Progenitor cell of endocrine pancreas (in vitro differentiated cells): ENCODE measurements at regions not wholly inside any gene's neighbourhood (a gene's known extent, or its start where the extent isn't known, plus 50 kb on each side); places are given as distances from the start of the nearest gene placed in this dataset.
"Not testable (repeated sequence)": the region's sequence is repeated elsewhere in the genome, so short reads cannot be mapped to it uniquely, and the experiment has no call there.

ENCODE experiments used
- DNase-seq: peaks from one replicate; pipeline ENCODE4 v3.0.0; 2021; ENCODE audit warnings: low spot score; ENCODE audit not compliant: unreplicated experiment
- H3K27ac Mint-ChIP-seq: 2 replicates; pipeline ENCODE4 v1.8.0; 2021; ENCODE audit warnings: mild to moderate bottlenecking, moderate library complexity, mixed read lengths
- H3K27me3 Mint-ChIP-seq: 2 replicates; pipeline ENCODE4 v1.8.0; 2021; ENCODE audit warnings: mixed read lengths
- H3K36me3 Mint-ChIP-seq: 2 replicates; pipeline ENCODE4 v1.8.0; 2022; ENCODE audit warnings: mixed read lengths; ENCODE audit not compliant: insufficient read depth
- H3K4me1 Mint-ChIP-seq: 2 replicates; pipeline ENCODE4 v1.8.0; 2021; ENCODE audit warnings: low read depth, mixed read lengths
- H3K4me3 Mint-ChIP-seq: 2 replicates; pipeline ENCODE4 v1.8.0; 2021; ENCODE audit warnings: low read depth, mild to moderate bottlenecking, moderate library complexity, mixed read lengths
- H3K9me3 Mint-ChIP-seq: 2 replicates; pipeline ENCODE4 v1.8.0; 2021; ENCODE audit warnings: low read depth, mixed read lengths
- CTCF ChIP-seq: fragments of 200-600 bp; sonication (generic); IDR thresholded peaks from one replicate; pipeline ENCODE4 v1.5.0; 2021; ENCODE audit warnings: antibody characterized with exemption, mild to moderate bottlenecking; ENCODE audit not compliant: unreplicated experiment

GRCh38 chrX:9293051-9293496, 171.8 kb upstream of the TBL1X start:
- H3K9me3 Mint-ChIP-seq: peaks cover 11% of the 10 kb centered on the region
- no peaks in the 10 kb centered on the region for H3K36me3 Mint-ChIP-seq
- no peak overlapping the region for H3K27ac Mint-ChIP-seq
- peaks cover 15% of the 10 kb centered on the region for H3K27me3 Mint-ChIP-seq
- DNase-seq: no peak
- H3K4me1 Mint-ChIP-seq: peaks cover 8% of the 10 kb centered on the region
- TF ChIP-seq CTCF: no peak
- H3K4me3 Mint-ChIP-seq: no peak overlapping the region

- peaks cover 15% of the 10 kb centered on the region for H3K9me3 Mint-ChIP-seq
- H3K27me3 Mint-ChIP-seq: peaks cover 15% of the 10 kb centered on the region
- H3K27ac Mint-ChIP-seq: no peak overlapping the region
- H3K4me3 Mint-ChIP-seq: no peak overlapping the region
- DNase-seq: no peak
- H3K36me3 Mint-ChIP-seq: no peaks in the 10 kb centered on the region
- peaks cover 8% of the 10 kb centered on the region for H3K4me1 Mint-ChIP-seq
- no peak for TF ChIP-seq CTCF
Measured at GRCh38 chrX:9293903-9294302, 171.0 kb upstream of the TBL1X start.

- Mint-ChIP-seq H3K27ac (no peak overlapping the region), H3K4me1 (peaks cover 8% of the 10 kb centered on the region), H3K27me3 (peaks cover 15% of the 10 kb centered on the region), H3K4me3 (no peak overlapping the region), H3K9me3 (peaks cover 13% of the 10 kb centered on the region), H3K36me3 (no peaks in the 10 kb centered on the region)
- TF ChIP-seq CTCF: no peak
- DNase-seq: no peak
Measured at GRCh38 chrX:9295551-9295950, 169.3 kb upstream of the TBL1X start.

- Mint-ChIP-seq H3K9me3 (peaks cover 18% of the 10 kb centered on the region), H3K27me3 (peaks cover 11% of the 10 kb centered on the region), H3K36me3 (no peaks in the 10 kb centered on the region), H3K27ac (no peak overlapping the region), H3K4me3 (no peak overlapping the region), H3K4me1 (no peaks in the 10 kb centered on the region)
- no peak for DNase-seq
- no peak for TF ChIP-seq CTCF
Measured at GRCh38 chrX:9298221-9298620, 166.6 kb upstream of the TBL1X start.

- not testable (repeated sequence) for H3K4me3 Mint-ChIP-seq, DNase-seq, H3K27ac Mint-ChIP-seq, H3K27me3 Mint-ChIP-seq, H3K4me1 Mint-ChIP-seq, H3K36me3 Mint-ChIP-seq
- peaks cover 19% of the 10 kb centered on the region for H3K9me3 Mint-ChIP-seq
Measured at GRCh38 chrX:9299681-9300080, 165.2 kb upstream of the TBL1X start.

GRCh38 chrX:9301836-9302235, 163.0 kb upstream of the TBL1X start:
- no peak overlapping the region for H3K4me3 Mint-ChIP-seq

More at GRCh38 chrX:9301836-9302235, 163.0 kb upstream of the TBL1X start:
- Mint-ChIP-seq H3K27me3 (no peaks in the 10 kb centered on the region), H3K36me3 (no peaks in the 10 kb centered on the region), H3K9me3 (peaks cover 19% of the 10 kb centered on the region), H3K4me1 (no peaks in the 10 kb centered on the region), H3K27ac (no peak overlapping the region)
- TF ChIP-seq CTCF: no peak
- DNase-seq: no peak
